Suprapubic skin (tissue), 4 donors: ENCODE measurements at regions not wholly inside any gene's neighbourhood (a gene's known extent, or its start where the extent isn't known, plus 50 kb on each side); places are given as distances from the start of the nearest gene placed in this dataset.

Experiments used
- DNase-seq, 2 donors: peaks; one replicate each; pipeline ENCODE4 v3.0.0-alpha.2; 2019; ENCODE audit warnings: low spot score in 2 of 2
- H3K27ac ChIP-seq: fragments of 200-600 bp; sonication (generic); one replicate; pipeline ENCODE4 v1.5.1; 2019
- H3K27me3 ChIP-seq: fragments of 200-600 bp; sonication (generic); one replicate; pipeline ENCODE4 v1.5.1; 2019
- H3K36me3 ChIP-seq: fragments of 200-600 bp; sonication (generic); one replicate; pipeline ENCODE4 v1.5.1; 2019
- H3K4me1 ChIP-seq: fragments of 200-600 bp; sonication (generic); one replicate; pipeline ENCODE4 v1.5.1; 2019
- H3K4me3 ChIP-seq: fragments of 200-600 bp; sonication (generic); one replicate; pipeline ENCODE4 v1.5.1; 2019; ENCODE audit warnings: mild to moderate bottlenecking
- H3K9me3 ChIP-seq: fragments of 200-600 bp; sonication (generic); one replicate; pipeline ENCODE4 v1.5.1; 2019
- CTCF ChIP-seq, 2 donors: fragments of 200-600 bp in 1 of 2; fragments of 450-650 bp in 1 of 2; sonication (generic) in 1 of 2; IDR thresholded peaks; one replicate each; pipeline ENCODE4 v1.5.1; 2016 to 2019; ENCODE audit warnings: antibody characterized with exemption in 2 of 2, mild to moderate bottlenecking in 1 of 2, moderate library complexity in 1 of 2
- EP300 ChIP-seq: sonication (generic); formaldehyde crosslinking; IDR thresholded peaks from one replicate; pipeline ENCODE4 v1.6.1; 2017; ENCODE audit warnings: antibody characterized with exemption
- POLR2A ChIP-seq, 2 donors: fragments of 450-650 bp; IDR thresholded peaks; one replicate each; pipeline ENCODE4 v1.6.1; 2017; ENCODE audit warnings: antibody characterized with exemption in 2 of 2, mild to moderate bottlenecking in 2 of 2, moderate library complexity in 2 of 2
- POLR2AphosphoS5 ChIP-seq, 3 donors: sonication (generic); formaldehyde crosslinking; IDR thresholded peaks; one replicate each; pipeline ENCODE4 v1.6.1; 2017; ENCODE audit warnings: antibody characterized with exemption in 3 of 3
- WGBS: methylation state at CpG from one replicate; pipeline ENCODE4 v1.1.5; 2018; 5-methylcytosine and 5-hydroxymethylcytosine counted together

GRCh38 chr7:110609336-110609735 lies 481.6 kb upstream of the LRRN3 start:
- Histone ChIP-seq H3K4me1 (no peaks in the 10 kb centered on the region), H3K4me3 (no peak overlapping the region), H3K9me3 (no peaks in the 10 kb centered on the region), H3K27me3 (no peaks in the 10 kb centered on the region), H3K36me3 (no peaks in the 10 kb centered on the region), H3K27ac (no peak overlapping the region)
- TF ChIP-seq POLR2A (IDR thresholded peaks at IDR 0.05) (no peak), CTCF (IDR thresholded peaks at IDR 0.05) (no peak), POLR2AphosphoS5 (IDR thresholded peaks at IDR 0.05) (no peak), EP300 (no peak)
- no peak for DNase-seq

- Histone ChIP-seq H3K4me1 (no peaks in the 10 kb centered on the region), H3K9me3 (no peaks in the 10 kb centered on the region), H3K27ac (no peak overlapping the region), H3K27me3 (no peaks in the 10 kb centered on the region), H3K4me3 (no peak overlapping the region), H3K36me3 (no peaks in the 10 kb centered on the region)
- no peak for DNase-seq
- no peak for TF ChIP-seq POLR2AphosphoS5 (IDR thresholded peaks at IDR 0.05)
- no peak for TF ChIP-seq CTCF (IDR thresholded peaks at IDR 0.05)
- TF ChIP-seq POLR2A (IDR thresholded peaks at IDR 0.05), result no peak
- TF ChIP-seq EP300, result no peak
- 5% methylated on average over 1 of the region's 1 CpG for WGBS
These were observed 478.2 kb upstream of the LRRN3 start for GRCh38 chr7:110612680-110613079.
